H9 (cell line): ENCODE measurements at regions not wholly inside any gene's neighbourhood (a gene's known extent, or its start where the extent isn't known, plus 50 kb on each side); places are given as distances from the start of the nearest gene placed in this dataset.
"Not testable (repeated sequence)": the region's sequence is repeated elsewhere in the genome, so short reads cannot be mapped to it uniquely, and the experiment has no call there.

Source experiments
- DNase-seq: peaks from one replicate; pipeline ENCODE4 v3.0.0-alpha.2; 2017
- H2AFZ ChIP-seq: one replicate; pipeline ENCODE4 v1.6.1; 2013; ENCODE audit warnings: mild to moderate bottlenecking, low read length, control low read depth, moderate library complexity
- H2AK5ac ChIP-seq: 2 replicates; pipeline ENCODE4 v1.6.1; 2013; ENCODE audit warnings: low read length, control low read depth, mixed read lengths; ENCODE audit not compliant: insufficient read length
- H2BK120ac ChIP-seq: one replicate; pipeline ENCODE4 v1.6.1; 2013; ENCODE audit warnings: low read depth, mild to moderate bottlenecking, low read length, control low read depth, inconsistent platforms; ENCODE audit not compliant: poor library complexity, severe bottlenecking
- H2BK12ac ChIP-seq: 2 replicates; pipeline ENCODE4 v1.6.1; 2013; ENCODE audit warnings: low read length, control low read depth, mixed read lengths, low read depth; ENCODE audit not compliant: insufficient read length
- H2BK15ac ChIP-seq: 2 replicates; pipeline ENCODE4 v1.6.1; 2013; ENCODE audit warnings: low read depth, low read length, control low read depth
- H2BK20ac ChIP-seq: one replicate; pipeline ENCODE4 v1.6.1; 2013; ENCODE audit warnings: low read depth, mild to moderate bottlenecking, low read length, control low read depth, inconsistent platforms; ENCODE audit not compliant: poor library complexity, severe bottlenecking
- H2BK5ac ChIP-seq: 2 replicates; pipeline ENCODE4 v1.6.1; 2013; ENCODE audit warnings: low read length, control low read depth, mixed read lengths; ENCODE audit not compliant: insufficient read length
- H3K14ac ChIP-seq: 2 replicates; pipeline ENCODE4 v1.6.1; 2013; ENCODE audit warnings: low read length, control low read depth; ENCODE audit not compliant: insufficient read depth
- H3K18ac ChIP-seq: 2 replicates; pipeline ENCODE4 v1.6.1; 2013; ENCODE audit warnings: low read depth, mild to moderate bottlenecking, mixed read lengths, low read length, control low read depth; ENCODE audit not compliant: insufficient read length
- H3K23ac ChIP-seq: 2 replicates; pipeline ENCODE4 v1.6.1; 2013; ENCODE audit warnings: low read length, control low read depth, mixed read lengths, low read depth; ENCODE audit not compliant: insufficient read length
- H3K23me2 ChIP-seq: 2 replicates; pipeline ENCODE4 v1.6.1; 2013; ENCODE audit warnings: low read depth, mild to moderate bottlenecking, mixed read lengths, low read length, control low read depth; ENCODE audit not compliant: insufficient read length, poor library complexity, severe bottlenecking
- H3K27ac ChIP-seq: 2 replicates; pipeline ENCODE4 v1.5.1; 2013; ENCODE audit warnings: low read length, control low read depth, mixed read lengths, low read depth; ENCODE audit not compliant: insufficient read length
- H3K27me3 ChIP-seq: 2 replicates; pipeline ENCODE4 v1.6.1; 2013; ENCODE audit warnings: low read length, control low read depth, inconsistent platforms; ENCODE audit not compliant: insufficient read depth
- H3K4ac ChIP-seq: 2 replicates; pipeline ENCODE4 v1.6.1; 2013; ENCODE audit warnings: low read depth, mild to moderate bottlenecking, control low read depth, inconsistent platforms, low read length, moderate library complexity
- H3K4me1 ChIP-seq: 2 replicates; pipeline ENCODE4 v1.6.1; 2013; ENCODE audit warnings: low read length, control low read depth, inconsistent platforms; ENCODE audit not compliant: insufficient read depth
- H3K4me2 ChIP-seq: 2 replicates; pipeline ENCODE4 v1.6.1; 2013; ENCODE audit warnings: low read length, control low read depth, mixed read lengths; ENCODE audit not compliant: insufficient read length, insufficient read depth
- H3K56ac ChIP-seq: 2 replicates; pipeline ENCODE4 v1.6.1; 2013; ENCODE audit warnings: low read depth, mild to moderate bottlenecking, mixed read lengths, low read length, control low read depth; ENCODE audit not compliant: insufficient read length
- H3K79me1 ChIP-seq: 2 replicates; pipeline ENCODE4 v1.6.1; 2013; ENCODE audit warnings: low read depth, mild to moderate bottlenecking, moderate library complexity, low read length, control low read depth, inconsistent platforms; ENCODE audit not compliant: insufficient read depth, poor library complexity, severe bottlenecking
- H3K79me2 ChIP-seq: 2 replicates; pipeline ENCODE4 v1.6.1; 2013; ENCODE audit warnings: low read length, control low read depth, inconsistent platforms; ENCODE audit not compliant: insufficient read depth
- H3K9ac ChIP-seq: 2 replicates; pipeline ENCODE4 v1.6.1; 2013; ENCODE audit warnings: low read length, control low read depth, mixed read lengths; ENCODE audit not compliant: insufficient read length; ENCODE audit errors: extremely low read depth
- H3K9me3 ChIP-seq: one replicate; pipeline ENCODE4 v1.6.1; 2013; ENCODE audit warnings: low read depth, low read length, inconsistent platforms; ENCODE audit not compliant: control insufficient read depth
- H3T11ph ChIP-seq: one replicate; pipeline ENCODE4 v1.6.1; 2013; ENCODE audit warnings: mild to moderate bottlenecking, low read length, control low read depth, inconsistent platforms
- H4K20me1 ChIP-seq: one replicate; pipeline ENCODE4 v1.6.1; 2013; ENCODE audit not compliant: control insufficient read depth, insufficient read length, insufficient read depth
- H4K5ac ChIP-seq: 2 replicates; pipeline ENCODE4 v1.6.1; 2013; ENCODE audit warnings: low read depth, mild to moderate bottlenecking, mixed read lengths, low read length, control low read depth; ENCODE audit not compliant: insufficient read length
- H4K8ac ChIP-seq: replicated peaks from 2 replicates; pipeline ENCODE4 v1.6.1; 2013; ENCODE audit warnings: low read length, control low read depth, mixed read lengths, low read depth; ENCODE audit not compliant: insufficient read length
- H4K91ac ChIP-seq: 2 replicates; pipeline ENCODE4 v1.6.1; 2013; ENCODE audit warnings: low read depth, mild to moderate bottlenecking, moderate library complexity, mixed read lengths, low read length, control low read depth; ENCODE audit not compliant: insufficient read length
- H3K27ac Mint-ChIP-seq, 3 experiments: 2 replicates in 2 of 3; 3 replicates in 1 of 3; pipeline ENCODE4 v1.8.0; 2020 to 2021; ENCODE audit warnings: mixed read lengths in 3 of 3, mild to moderate bottlenecking in 1 of 3, moderate library complexity in 1 of 3
- H3K27me3 Mint-ChIP-seq: 2 replicates; pipeline ENCODE4 v1.8.0; 2021; ENCODE audit warnings: low read depth, mild to moderate bottlenecking, moderate library complexity, mixed read lengths
- H3K36me3 Mint-ChIP-seq, 3 experiments: 2 replicates in 2 of 3; 3 replicates in 1 of 3; pipeline ENCODE4 v1.8.0; 2020 to 2021; ENCODE audit warnings: low read depth in 3 of 3, mixed read lengths in 3 of 3; ENCODE audit not compliant: insufficient read depth in 1 of 3
- H3K4me1 Mint-ChIP-seq, 2 experiments: 2 replicates each; pipeline ENCODE4 v1.8.0; 2020; ENCODE audit warnings: mixed read lengths in 2 of 2
- H3K4me3 Mint-ChIP-seq, 2 experiments: 2 replicates in 1 of 2; 3 replicates in 1 of 2; pipeline ENCODE4 v1.8.0; 2020 to 2021; ENCODE audit warnings: mild to moderate bottlenecking in 2 of 2, mixed read lengths in 2 of 2, moderate library complexity in 1 of 2
- H3K9me3 Mint-ChIP-seq, 2 experiments: 2 replicates in 1 of 2; 3 replicates in 1 of 2; pipeline ENCODE4 v1.8.0; 2020; ENCODE audit warnings: mild to moderate bottlenecking in 2 of 2, mixed read lengths in 2 of 2, moderate library complexity in 1 of 2
- WGBS: extraction: QIAGEN DNeasy Blood & Tissue Kit; methylation state at CpG from one replicate; pipeline ENCODE4 v1.1.7; 2013; ENCODE audit warnings: missing lambda C conversion rate, low lambda C conversion rate, mixed read lengths; ENCODE audit not compliant: insufficient read length; ENCODE audit errors: extremely low coverage; 5-methylcytosine and 5-hydroxymethylcytosine counted together
- TF ChIP-seq, protein P1 (sequence below): fragments of 200-600 bp; sonication (generic); conservative IDR thresholded peaks from 3 replicates; pipeline ENCODE4 v1.8.0; 2021; ENCODE audit warnings: antibody characterized with exemption, mild to moderate bottlenecking

DNA sequence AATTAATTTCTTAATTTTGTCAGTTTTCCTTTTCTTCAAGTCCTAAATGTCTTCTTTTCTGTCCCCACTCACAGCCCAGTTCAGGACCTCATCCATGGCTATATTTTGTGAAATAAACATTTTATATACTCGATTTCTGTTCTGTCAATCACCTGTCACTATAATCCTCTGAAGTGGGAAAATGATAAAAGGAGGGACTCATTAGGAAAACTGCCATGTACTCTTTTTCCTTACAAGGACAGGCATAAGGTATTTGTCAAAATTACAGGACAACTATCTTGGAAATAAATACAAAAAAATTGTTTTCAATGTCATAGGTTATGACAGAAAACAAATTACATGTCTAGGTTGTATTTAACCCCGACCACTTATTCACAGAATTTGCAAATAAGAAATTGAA, 240.1 kb upstream of the CBLB start:
- H3T11ph ChIP-seq = no peak overlapping the region
- H2BK12ac ChIP-seq = no peak overlapping the region
- Mint-ChIP-seq H3K36me3 (no peaks in the 10 kb centered on the region; a peak in 1 of 7 replicates), H3K27me3 (no peaks in the 10 kb centered on the region), H3K27ac (no peak overlapping the region), H3K4me1 (no peaks in the 10 kb centered on the region), H3K9me3 (peaks cover 0 to 3% of the 10 kb centered on the region in 2 experiments; a peak in 2 of 5 replicates), H3K4me3 (no peak overlapping the region)
- H3K27ac ChIP-seq = no peak overlapping the region
- DNase-seq = no peak
- H2BK5ac ChIP-seq = no peak overlapping the region
- TF ChIP-seq, protein P1, sequence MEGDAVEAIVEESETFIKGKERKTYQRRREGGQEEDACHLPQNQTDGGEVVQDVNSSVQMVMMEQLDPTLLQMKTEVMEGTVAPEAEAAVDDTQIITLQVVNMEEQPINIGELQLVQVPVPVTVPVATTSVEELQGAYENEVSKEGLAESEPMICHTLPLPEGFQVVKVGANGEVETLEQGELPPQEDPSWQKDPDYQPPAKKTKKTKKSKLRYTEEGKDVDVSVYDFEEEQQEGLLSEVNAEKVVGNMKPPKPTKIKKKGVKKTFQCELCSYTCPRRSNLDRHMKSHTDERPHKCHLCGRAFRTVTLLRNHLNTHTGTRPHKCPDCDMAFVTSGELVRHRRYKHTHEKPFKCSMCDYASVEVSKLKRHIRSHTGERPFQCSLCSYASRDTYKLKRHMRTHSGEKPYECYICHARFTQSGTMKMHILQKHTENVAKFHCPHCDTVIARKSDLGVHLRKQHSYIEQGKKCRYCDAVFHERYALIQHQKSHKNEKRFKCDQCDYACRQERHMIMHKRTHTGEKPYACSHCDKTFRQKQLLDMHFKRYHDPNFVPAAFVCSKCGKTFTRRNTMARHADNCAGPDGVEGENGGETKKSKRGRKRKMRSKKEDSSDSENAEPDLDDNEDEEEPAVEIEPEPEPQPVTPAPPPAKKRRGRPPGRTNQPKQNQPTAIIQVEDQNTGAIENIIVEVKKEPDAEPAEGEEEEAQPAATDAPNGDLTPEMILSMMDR = no peak
- no peak overlapping the region for H2BK120ac ChIP-seq
- H3K79me2 ChIP-seq = no peaks in the 10 kb centered on the region
- no peaks in the 10 kb centered on the region for H3K27me3 ChIP-seq
- no peak overlapping the region for H3K4me2 ChIP-seq
- no peak overlapping the region for H2AK5ac ChIP-seq
- no peak overlapping the region for H2BK15ac ChIP-seq
- H4K20me1 ChIP-seq = no peaks in the 10 kb centered on the region
- H3K4me1 ChIP-seq = no peaks in the 10 kb centered on the region
- no peak overlapping the region for H4K91ac ChIP-seq
- H3K14ac ChIP-seq = no peak overlapping the region
- H4K8ac ChIP-seq = no peak overlapping the region
- no CpG with 5 or more reads among the region's 2 CpGs for WGBS
- no peak overlapping the region for H3K18ac ChIP-seq
- no peak overlapping the region for H3K23ac ChIP-seq
- no peak overlapping the region for H3K9ac ChIP-seq
- no peak overlapping the region for H2BK20ac ChIP-seq
- no peak overlapping the region for H4K5ac ChIP-seq
- no peaks in the 10 kb centered on the region for H3K79me1 ChIP-seq
- H3K23me2 ChIP-seq = no peaks in the 10 kb centered on the region
- H3K4ac ChIP-seq = no peak overlapping the region
- H2AFZ ChIP-seq = no peak overlapping the region
- H3K56ac ChIP-seq = no peak overlapping the region
- no peaks in the 10 kb centered on the region for H3K9me3 ChIP-seq

DNA sequence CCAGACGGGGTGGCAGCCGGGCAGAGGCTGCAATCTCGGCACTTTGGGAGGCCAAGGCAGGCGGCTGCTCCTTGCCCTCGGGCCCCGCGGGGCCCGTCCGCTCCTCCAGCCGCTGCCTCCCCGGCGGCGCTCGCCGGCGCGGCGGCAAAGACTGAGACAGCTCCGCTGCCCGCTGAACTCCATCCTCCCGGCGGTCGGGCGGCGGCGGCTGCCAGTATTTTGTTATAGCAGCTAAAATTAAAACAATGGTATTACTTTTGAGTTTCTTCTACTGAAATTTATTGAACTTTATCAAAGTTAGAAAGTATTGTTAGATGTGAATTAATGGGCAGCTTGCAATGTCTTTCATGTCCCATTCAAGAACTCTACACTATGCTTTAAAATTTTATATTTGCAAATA, 243.7 kb upstream of the CBLB start:
- not testable (repeated sequence) for DNase-seq, H2AFZ ChIP-seq, H3K4me3 Mint-ChIP-seq, H3T11ph ChIP-seq, H3K9ac ChIP-seq, H4K8ac ChIP-seq, H3K4me2 ChIP-seq, H3K27me3 Mint-ChIP-seq, H2BK12ac ChIP-seq, H3K56ac ChIP-seq, H3K79me2 ChIP-seq, H3K79me1 ChIP-seq, H3K4me1 ChIP-seq, H2BK20ac ChIP-seq, H3K4me1 Mint-ChIP-seq, H2BK15ac ChIP-seq, H3K23ac ChIP-seq, H3K18ac ChIP-seq, H3K27me3 ChIP-seq, H3K9me3 ChIP-seq, H3K9me3 Mint-ChIP-seq, H4K91ac ChIP-seq, H3K23me2 ChIP-seq, H3K36me3 Mint-ChIP-seq, H3K27ac Mint-ChIP-seq, H3K27ac ChIP-seq, H2BK120ac ChIP-seq, H4K20me1 ChIP-seq, H2BK5ac ChIP-seq, H3K14ac ChIP-seq, H2AK5ac ChIP-seq, H4K5ac ChIP-seq, H3K4ac ChIP-seq
- no CpG with 5 or more reads among the region's 26 CpGs for WGBS
